NCI-H1694 (cell line): ENCODE measurements at regions not wholly inside any gene's neighbourhood (a gene's known extent, or its start where the extent isn't known, plus 50 kb on each side); places are given as distances from the start of the nearest gene placed in this dataset.
"Not testable (repeated sequence)": the region's sequence is repeated elsewhere in the genome, so short reads cannot be mapped to it uniquely, and the experiment has no call there.

ENCODE experiments used
- DNase-seq: peaks from one replicate; lab custom pipeline; 2025; lab: John Stamatoyannopoulos, UW

DNA sequence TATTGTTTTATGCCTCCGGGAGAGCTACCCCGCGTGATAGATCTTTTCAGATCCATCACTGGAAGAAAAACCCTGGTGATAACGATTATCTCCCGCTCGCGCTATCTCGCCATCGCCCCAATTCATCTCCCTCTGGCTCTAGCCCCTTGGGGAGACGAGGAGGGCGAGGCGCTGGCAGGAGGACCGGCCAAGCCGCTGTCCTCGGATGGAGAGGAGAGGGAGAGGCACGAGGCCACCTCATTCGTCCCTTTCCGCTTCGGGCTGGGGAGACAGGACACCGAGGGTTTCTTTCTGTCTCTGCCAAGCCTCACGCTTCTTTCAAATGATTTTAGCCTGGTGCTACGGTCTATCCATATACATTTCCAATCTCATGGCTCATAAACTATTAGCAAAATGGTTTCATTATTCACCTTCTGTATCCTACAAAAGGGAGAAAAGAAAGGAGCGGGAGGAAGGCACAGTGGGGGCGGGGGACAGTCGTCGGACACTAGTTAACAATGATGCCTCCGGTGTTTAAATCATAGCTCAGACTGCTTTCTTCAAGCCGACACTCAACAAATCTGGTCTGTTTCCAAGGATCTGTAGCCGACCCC lies 415.0 kb upstream of the ESRRG start:
- DNase-seq = no peak

DNA sequence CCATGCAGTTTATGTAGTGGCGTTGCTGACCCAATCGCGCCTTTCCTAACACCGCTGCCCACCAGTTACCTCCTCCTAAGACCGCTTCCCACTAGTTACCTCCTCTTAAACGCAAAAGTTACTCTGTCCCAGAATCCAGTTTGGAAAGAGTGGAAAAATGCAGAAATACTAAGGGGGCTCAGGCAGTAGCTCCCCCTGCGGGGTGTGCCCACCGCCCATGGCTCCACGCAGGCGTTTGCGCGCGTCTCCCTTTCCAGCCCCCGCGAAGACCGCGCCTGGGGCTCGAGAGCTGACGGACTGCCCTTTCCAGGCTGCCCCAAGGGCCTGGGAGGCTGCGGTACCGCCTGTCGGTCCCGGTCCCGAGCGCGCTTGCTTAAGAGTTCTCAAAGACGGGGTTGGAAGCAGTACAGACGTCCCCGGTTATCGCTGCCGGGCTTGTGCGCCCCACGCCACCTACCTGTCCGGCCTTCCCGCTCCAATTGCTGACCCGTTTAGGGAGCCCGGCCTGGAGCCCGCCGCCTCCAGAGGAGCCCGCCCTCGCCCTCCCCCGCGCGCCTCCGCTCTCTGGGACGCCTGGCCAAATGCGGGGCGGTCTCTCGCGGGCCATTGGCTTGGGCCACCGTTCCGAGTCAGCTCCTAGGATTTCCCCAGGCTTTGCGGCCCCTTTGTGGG lies 414.1 kb upstream of the ESRRG start:
- no peak for DNase-seq

- no peak for DNase-seq
These were observed 413.6 kb upstream of the ESRRG start for GRCh38 chr1:217136895-217137205.

- DNase-seq = no peak
These were observed 413.0 kb upstream of the ESRRG start for GRCh38 chr1:217135987-217136894.

DNA sequence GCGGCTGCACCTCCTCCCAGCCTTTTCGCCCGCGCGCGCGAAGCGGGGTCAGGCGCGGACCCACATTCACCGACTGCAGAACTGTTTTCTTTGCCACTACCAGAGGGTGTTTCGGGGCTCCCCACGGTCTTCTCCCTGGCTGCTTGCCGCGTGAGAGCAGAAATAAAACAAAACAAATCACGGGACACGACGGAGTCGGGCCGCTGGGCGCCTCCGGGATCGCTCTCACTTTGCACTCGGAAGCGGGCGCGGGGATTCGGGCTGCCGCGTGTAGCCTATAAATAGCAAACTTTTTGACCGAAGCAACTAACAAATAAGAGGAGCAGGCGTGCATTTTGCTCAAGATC lies 412.3 kb upstream of the ESRRG start:
- DNase-seq = no peak

- DNase-seq = no peak
These were observed 411.8 kb upstream of the ESRRG start for GRCh38 chr1:217134857-217135568.

- DNase-seq = no peak
These were observed 411.0 kb upstream of the ESRRG start for GRCh38 chr1:217133958-217134856.

- no peak for DNase-seq
These were observed 409.9 kb upstream of the ESRRG start for GRCh38 chr1:217133092-217133491.

GRCh38 chr1:217123340-217123739 lies 400.1 kb upstream of the ESRRG start:
- DNase-seq = not testable (repeated sequence)

DNA sequence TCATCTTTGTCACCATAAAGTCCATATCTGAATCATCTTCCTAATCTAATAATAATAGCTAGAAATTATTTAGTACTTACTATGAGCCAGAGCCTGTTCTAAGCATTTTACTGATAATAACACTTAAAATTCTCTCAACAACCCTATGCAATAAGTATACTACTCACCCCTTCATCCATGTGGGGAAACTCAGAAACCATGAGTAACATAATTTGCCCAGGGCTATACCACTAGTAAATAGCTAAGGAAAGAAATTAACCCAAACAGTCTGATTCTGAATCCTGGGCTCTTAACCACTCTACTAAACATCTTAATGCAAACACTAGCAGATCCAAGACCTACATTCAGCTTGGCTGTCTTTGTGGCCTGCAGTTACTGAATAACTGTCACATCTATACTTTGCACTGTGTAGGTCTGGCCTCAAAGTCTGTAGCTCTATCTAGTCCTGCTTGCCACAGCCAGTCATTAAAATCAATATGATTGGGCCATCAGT lies 394.8 kb upstream of the ESRRG start:
- DNase-seq = no peak

- DNase-seq = no peak
These were observed 392.5 kb upstream of the ESRRG start for GRCh38 chr1:217115404-217116380.

DNA sequence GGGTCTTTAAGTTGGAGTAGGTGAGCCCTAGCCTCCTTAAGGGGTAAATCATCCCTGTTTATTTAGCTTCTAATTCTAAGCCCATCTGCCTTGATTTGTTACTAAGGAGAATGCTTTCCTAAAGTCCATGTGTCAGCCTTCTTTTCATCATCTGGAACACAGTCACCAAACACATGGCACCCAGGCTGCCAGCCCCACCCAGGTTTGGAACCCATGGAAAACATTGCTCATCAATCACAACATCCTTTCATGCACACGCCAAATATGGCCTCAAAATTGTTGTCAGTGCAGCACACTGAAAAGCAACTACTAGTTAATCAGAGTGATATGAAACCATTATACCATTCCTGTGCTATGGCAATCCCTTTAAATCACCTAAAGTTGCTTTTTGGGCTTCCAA lies 386.7 kb upstream of the ESRRG start:
- DNase-seq = no peak

GRCh38 chr1:217106231-217106901 lies 383.1 kb upstream of the ESRRG start:
- DNase-seq = no peak

DNA sequence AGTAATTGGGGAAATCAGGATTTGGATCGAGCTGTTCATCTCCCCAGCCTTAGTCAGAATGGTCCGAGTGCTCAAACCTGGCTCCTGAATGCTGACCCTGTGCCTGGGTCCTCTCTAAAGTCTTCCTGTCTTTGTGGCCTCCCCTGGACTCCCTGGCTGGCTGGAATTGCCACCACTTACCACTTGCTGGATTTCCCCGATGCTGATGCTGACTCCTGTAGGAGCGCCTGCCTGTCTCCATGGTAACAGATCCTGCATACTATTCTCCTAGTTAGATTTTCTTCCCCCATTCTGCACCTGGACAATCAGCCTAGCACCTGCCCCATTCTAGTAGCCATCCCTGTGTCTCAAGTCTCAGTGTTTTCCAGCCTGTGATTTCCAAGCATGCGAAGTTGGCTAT lies 382.2 kb upstream of the ESRRG start:
- no peak for DNase-seq

- no peak for DNase-seq
These were observed 374.6 kb upstream of the ESRRG start for GRCh38 chr1:217097819-217098218.

- no peak for DNase-seq
These were observed 373.0 kb upstream of the ESRRG start for GRCh38 chr1:217096200-217096599.

DNA sequence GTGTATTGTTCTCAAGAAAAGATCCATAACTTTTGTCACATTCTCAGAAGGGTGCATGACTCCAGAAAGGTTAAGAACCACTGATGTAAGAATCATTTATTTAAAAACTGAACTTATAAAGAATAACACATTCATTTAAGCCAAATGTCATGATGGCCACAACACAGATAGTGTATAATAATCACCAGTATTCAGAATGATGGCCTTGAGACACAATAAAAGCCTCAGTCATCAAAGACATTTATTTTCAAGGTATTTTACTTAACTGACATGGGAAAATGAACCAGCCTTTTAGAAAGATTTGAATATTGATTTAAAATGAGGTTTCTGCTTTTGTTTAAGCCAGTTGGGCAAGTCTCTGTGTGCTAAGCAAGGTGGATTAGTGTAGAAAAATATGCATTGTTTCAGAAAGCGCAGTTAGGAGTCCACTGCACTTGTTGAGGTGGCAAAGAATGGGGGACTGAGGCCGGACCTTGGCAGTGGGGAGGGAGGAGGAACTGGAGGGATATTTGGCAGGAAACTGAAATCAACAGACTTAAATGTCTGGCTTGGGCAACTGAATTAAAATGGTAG lies 371.9 kb upstream of the ESRRG start:
- no peak for DNase-seq

GRCh38 chr1:217091561-217091960 lies 368.3 kb upstream of the ESRRG start:
- no peak for DNase-seq
